ENCODE measurements at regions not wholly inside any gene's neighbourhood (a gene's known extent, or its start where the extent isn't known, plus 50 kb on each side); places are given as distances from the start of the nearest gene placed in this dataset.

DNA sequence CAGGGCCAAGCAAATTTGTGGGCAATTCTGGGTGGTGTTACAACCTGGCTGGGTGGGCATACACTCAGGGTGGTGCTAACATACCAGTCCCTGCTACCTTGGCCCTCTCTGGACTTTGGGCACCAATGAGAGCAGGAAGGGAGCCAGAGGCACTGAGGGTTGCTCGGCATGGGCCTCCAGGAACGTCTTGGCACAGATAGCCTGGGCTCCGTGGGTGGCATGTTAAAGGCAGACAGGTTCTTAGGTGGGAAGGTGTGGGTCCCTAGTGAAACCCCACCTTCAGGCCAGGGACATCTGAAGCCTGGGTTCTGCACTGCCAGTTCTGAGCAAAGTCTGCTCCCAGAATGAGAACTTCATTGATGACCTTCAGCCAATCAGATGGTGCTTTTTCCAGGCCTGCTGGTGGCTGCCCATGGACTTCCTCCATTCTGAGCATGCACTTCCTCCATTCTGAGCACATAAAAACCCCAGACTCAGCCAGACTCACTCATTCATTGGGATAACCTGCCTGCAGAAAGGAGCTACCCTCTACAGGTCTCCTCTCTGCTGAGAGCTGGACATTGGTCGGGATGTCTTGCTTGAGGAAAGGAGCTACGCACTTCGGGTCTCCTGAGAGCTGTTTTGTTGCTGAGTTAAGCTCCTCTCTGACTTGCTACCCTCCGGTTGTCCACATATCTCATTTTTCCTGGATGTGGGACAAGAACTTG is 2567.1 kb downstream of the PCDH9 start:
- H2AFZ ChIP-seq (ENCODE audit: low read length): no peak overlapping the region
- H3K9me3 ChIP-seq (ENCODE audit: low read length): no peaks in the 10 kb centered on the region; the same call in 1 of the 2 replicates
- H3K4me1 ChIP-seq (ENCODE audit: insufficient read depth, low read length): no peaks in the 10 kb centered on the region
- 25% methylated on average over 4 of the region's 7 CpGs for WGBS (ENCODE audit: low lambda C conversion rate)
- no TSS peak for BruUV-seq (replicated peaks)
- ChIA-PET CTCF (ENCODE audit: low intra/inter-chr PET ratio, low total read pairs) (no interaction called here), POLR2A (no interaction called here)
- FAIRE-seq (no peak), DNase-seq (ENCODE audit: low spot score) (no peak), ATAC-seq (no peak)
- H3K27ac ChIP-seq (ENCODE audit: extremely low read length, insufficient read depth, low read length): no peak overlapping the region
- no peak overlapping the region for H3K9ac ChIP-seq (ENCODE audit: insufficient read depth, low read depth, low read length)
- in situ Hi-C loops (cut with HindIII; ENCODE audit: extremely low pct_ligation_motif_present, low pct_unique_long_range_greater_than_20kb): no loop called here
- no peaks in the 10 kb centered on the region for H3K36me3 ChIP-seq (replicated peaks in 1 of 2; ENCODE audit: control insufficient read depth in 1 of 2, insufficient read depth in 2 of 2, low read length in 2 of 2)
- H3K4me3 ChIP-seq (replicated peaks in 1 of 3; ENCODE audit: insufficient read depth in 1 of 3, low read depth in 2 of 3, low read length in 3 of 3): no peak overlapping the region
- H3K79me2 ChIP-seq (ENCODE audit: insufficient read depth, low read length): no peaks in the 10 kb centered on the region
- intact Hi-C loops (cut with micrococcal nuclease; ENCODE audit: unreplicated experiment): no loop called here
- H4K20me1 ChIP-seq (ENCODE audit: insufficient read depth, low read length): no peaks in the 10 kb centered on the region
- TF ChIP-seq ZNF296 (CRISPR knock-in tag; conservative IDR thresholded peaks at IDR 0.05) (no peak), GATAD1 (CRISPR knock-in tag; IDR thresholded peaks at IDR 0.05) (no peak), ZFY (CRISPR knock-in tag; IDR thresholded peaks at IDR 0.05) (no peak), ZSCAN9 (CRISPR knock-in tag; IDR thresholded peaks at IDR 0.05; ENCODE audit: borderline replicate concordance) (no peak), ZNF724P (CRISPR knock-in tag; IDR thresholded peaks at IDR 0.05; ENCODE audit: borderline replicate concordance) (no peak), SRSF1 (optimal IDR thresholded peaks at IDR 0.05; ENCODE audit: low read depth, low read length) (no peak), PRPF4 (IDR thresholded peaks at IDR 0.05; ENCODE audit: low read depth, low read length, poor library complexity, severe bottlenecking) (no peak), NFIB (CRISPR knock-in tag; IDR thresholded peaks at IDR 0.05; ENCODE audit: borderline replicate concordance) (no peak), KLF9 (CRISPR knock-in tag; IDR thresholded peaks at IDR 0.05; ENCODE audit: low read depth) (no peak), DR1 (CRISPR knock-in tag; IDR thresholded peaks at IDR 0.05) (no peak), ZNF383 (CRISPR knock-in tag; IDR thresholded peaks at IDR 0.05; ENCODE audit: borderline replicate concordance) (no peak), MAFF (IDR thresholded peaks at IDR 0.05; ENCODE audit: low read depth, low read length) (no peak), ZNF839 (CRISPR knock-in tag; IDR thresholded peaks at IDR 0.05; ENCODE audit: borderline replicate concordance) (no peak)
- TF ChIP-seq, protein P1, sequence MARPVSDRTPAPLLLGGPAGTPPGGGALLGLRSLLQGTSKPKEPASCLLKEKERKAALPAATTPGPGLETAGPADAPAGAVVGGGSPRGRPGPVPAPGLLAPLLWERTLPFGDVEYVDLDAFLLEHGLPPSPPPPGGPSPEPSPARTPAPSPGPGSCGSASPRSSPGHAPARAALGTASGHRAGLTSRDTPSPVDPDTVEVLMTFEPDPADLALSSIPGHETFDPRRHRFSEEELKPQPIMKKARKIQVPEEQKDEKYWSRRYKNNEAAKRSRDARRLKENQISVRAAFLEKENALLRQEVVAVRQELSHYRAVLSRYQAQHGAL (CRISPR knock-in tag; IDR thresholded peaks at IDR 0.05; ENCODE audit: not compliant biosample characterization): no peak
- TF ChIP-seq, protein P2, sequence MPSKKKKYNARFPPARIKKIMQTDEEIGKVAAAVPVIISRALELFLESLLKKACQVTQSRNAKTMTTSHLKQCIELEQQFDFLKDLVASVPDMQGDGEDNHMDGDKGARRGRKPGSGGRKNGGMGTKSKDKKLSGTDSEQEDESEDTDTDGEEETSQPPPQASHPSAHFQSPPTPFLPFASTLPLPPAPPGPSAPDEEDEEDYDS (CRISPR knock-in tag; IDR thresholded peaks at IDR 0.05): no peak
- TF ChIP-seq, protein P3, sequence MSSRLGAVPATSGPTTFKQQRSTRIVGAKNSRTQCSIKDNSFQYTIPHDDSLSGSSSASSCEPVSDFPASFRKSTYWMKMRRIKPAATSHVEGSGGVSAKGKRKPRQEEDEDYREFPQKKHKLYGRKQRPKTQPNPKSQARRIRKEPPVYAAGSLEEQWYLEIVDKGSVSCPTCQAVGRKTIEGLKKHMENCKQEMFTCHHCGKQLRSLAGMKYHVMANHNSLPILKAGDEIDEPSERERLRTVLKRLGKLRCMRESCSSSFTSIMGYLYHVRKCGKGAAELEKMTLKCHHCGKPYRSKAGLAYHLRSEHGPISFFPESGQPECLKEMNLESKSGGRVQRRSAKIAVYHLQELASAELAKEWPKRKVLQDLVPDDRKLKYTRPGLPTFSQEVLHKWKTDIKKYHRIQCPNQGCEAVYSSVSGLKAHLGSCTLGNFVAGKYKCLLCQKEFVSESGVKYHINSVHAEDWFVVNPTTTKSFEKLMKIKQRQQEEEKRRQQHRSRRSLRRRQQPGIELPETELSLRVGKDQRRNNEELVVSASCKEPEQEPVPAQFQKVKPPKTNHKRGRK (CRISPR knock-in tag; IDR thresholded peaks at IDR 0.05): no peak
- TF ChIP-seq, protein P4, sequence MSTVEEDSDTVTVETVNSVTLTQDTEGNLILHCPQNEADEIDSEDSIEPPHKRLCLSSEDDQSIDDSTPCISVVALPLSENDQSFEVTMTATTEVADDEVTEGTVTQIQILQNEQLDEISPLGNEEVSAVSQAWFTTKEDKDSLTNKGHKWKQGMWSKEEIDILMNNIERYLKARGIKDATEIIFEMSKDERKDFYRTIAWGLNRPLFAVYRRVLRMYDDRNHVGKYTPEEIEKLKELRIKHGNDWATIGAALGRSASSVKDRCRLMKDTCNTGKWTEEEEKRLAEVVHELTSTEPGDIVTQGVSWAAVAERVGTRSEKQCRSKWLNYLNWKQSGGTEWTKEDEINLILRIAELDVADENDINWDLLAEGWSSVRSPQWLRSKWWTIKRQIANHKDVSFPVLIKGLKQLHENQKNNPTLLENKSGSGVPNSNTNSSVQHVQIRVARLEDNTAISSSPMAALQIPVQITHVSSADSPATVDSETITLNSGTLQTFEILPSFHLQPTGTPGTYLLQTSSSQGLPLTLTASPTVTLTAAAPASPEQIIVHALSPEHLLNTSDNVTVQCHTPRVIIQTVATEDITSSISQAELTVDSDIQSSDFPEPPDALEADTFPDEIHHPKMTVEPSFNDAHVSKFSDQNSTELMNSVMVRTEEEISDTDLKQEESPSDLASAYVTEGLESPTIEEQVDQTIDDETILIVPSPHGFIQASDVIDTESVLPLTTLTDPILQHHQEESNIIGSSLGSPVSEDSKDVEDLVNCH (CRISPR knock-in tag; IDR thresholded peaks at IDR 0.05): no peak
- H3K4me2 ChIP-seq (ENCODE audit: low read depth, low read length): no peak overlapping the region
- no peaks in the 10 kb centered on the region for H3K27me3 ChIP-seq (ENCODE audit: control insufficient read depth in 1 of 2, insufficient read depth in 2 of 2, low read length in 2 of 2)
